Fibroblast of the aortic adventitia (primary cell): ENCODE measurements at regions not wholly inside any gene's neighbourhood (a gene's known extent, or its start where the extent isn't known, plus 50 kb on each side); places are given as distances from the start of the nearest gene placed in this dataset.

Source experiments
- DNase-seq: peaks from one replicate; pipeline ENCODE4 v3.0.0-alpha.2; 2010; ENCODE audit warnings: low read depth
- H3K4me3 ChIP-seq: 2 replicates; pipeline ENCODE4 v1.5.1; 2011; ENCODE audit warnings: low read depth, mild to moderate bottlenecking, control low read depth, low read length, moderate library complexity
- CTCF ChIP-seq: IDR thresholded peaks from 2 replicates; pipeline ENCODE4 v1.5.1; 2011; ENCODE audit warnings: mild to moderate bottlenecking, low read length, control low read depth, inconsistent platforms; ENCODE audit not compliant: insufficient read depth

GRCh38 chr18:57210716-57211411, 64.0 kb downstream of the BOD1L2 start:
- no peak for TF ChIP-seq CTCF
- no peak overlapping the region for H3K4me3 ChIP-seq
- DNase-seq, result no peak

- no peak overlapping the region for H3K4me3 ChIP-seq
- TF ChIP-seq CTCF, result no peak
- no peak for DNase-seq
Observed at GRCh38 chr18:57211412-57211750, 64.5 kb downstream of the BOD1L2 start.

- no peak overlapping the region for H3K4me3 ChIP-seq
- no peak for TF ChIP-seq CTCF
Observed at GRCh38 chr18:57211776-57212175, 64.9 kb downstream of the BOD1L2 start.

GRCh38 chr18:57212678-57213077, 65.8 kb downstream of the BOD1L2 start:
- DNase-seq, result no peak
- no peak overlapping the region for H3K4me3 ChIP-seq
- TF ChIP-seq CTCF, result no peak

More at GRCh38 chr18:57211776-57212175, 64.9 kb downstream of the BOD1L2 start:
- no peak for DNase-seq

GRCh38 chr18:57214976-57215375, 68.1 kb downstream of the BOD1L2 start:
- no peak for DNase-seq
- H3K4me3 ChIP-seq, result no peak overlapping the region
- no peak for TF ChIP-seq CTCF

DNA sequence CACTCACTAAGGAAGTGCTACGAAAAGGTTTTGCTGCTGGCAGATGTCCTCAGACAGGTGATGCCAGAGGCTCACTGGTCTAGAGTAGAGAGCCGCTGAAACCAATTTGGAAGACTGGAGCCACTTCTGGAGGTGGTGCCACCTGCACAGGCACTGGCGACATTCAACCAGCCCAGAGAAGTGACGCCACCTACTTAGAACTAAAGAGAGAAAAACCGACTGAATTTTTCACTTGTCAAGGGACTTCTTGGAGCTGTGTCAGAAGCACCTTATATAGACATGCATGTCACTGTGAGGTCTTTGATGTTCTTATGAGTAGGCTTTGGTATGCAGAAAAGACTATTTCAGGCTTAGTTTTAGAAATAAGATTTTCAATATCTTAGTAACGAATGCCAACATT, 71.4 kb downstream of the BOD1L2 start:
- H3K4me3 ChIP-seq, result no peak overlapping the region
- no peak for DNase-seq
- TF ChIP-seq CTCF, result no peak

GRCh38 chr18:57219964-57220363, 73.1 kb downstream of the BOD1L2 start:
- H3K4me3 ChIP-seq, result no peak overlapping the region
- TF ChIP-seq CTCF, result no peak
- no peak for DNase-seq
